GM12892 (cell line): ENCODE measurements at regions not wholly inside any gene's neighbourhood (a gene's known extent, or its start where the extent isn't known, plus 50 kb on each side); places are given as distances from the start of the nearest gene placed in this dataset.

Source experiments
- POLR2A ChIP-seq: IDR thresholded peaks from 2 replicates; pipeline ENCODE4 v1.6.1; 2011; ENCODE audit warnings: low read depth, low read length, control low read depth
- POLR2AphosphoS5 ChIP-seq: IDR thresholded peaks from 2 replicates; pipeline ENCODE4 v1.6.1; 2011; ENCODE audit warnings: low read depth, low read length, control low read depth
- TAF1 ChIP-seq: IDR thresholded peaks from 2 replicates; pipeline ENCODE4 v1.6.1; 2011; ENCODE audit warnings: low read depth, mild to moderate bottlenecking, control low read depth, low read length, borderline replicate concordance

DNA sequence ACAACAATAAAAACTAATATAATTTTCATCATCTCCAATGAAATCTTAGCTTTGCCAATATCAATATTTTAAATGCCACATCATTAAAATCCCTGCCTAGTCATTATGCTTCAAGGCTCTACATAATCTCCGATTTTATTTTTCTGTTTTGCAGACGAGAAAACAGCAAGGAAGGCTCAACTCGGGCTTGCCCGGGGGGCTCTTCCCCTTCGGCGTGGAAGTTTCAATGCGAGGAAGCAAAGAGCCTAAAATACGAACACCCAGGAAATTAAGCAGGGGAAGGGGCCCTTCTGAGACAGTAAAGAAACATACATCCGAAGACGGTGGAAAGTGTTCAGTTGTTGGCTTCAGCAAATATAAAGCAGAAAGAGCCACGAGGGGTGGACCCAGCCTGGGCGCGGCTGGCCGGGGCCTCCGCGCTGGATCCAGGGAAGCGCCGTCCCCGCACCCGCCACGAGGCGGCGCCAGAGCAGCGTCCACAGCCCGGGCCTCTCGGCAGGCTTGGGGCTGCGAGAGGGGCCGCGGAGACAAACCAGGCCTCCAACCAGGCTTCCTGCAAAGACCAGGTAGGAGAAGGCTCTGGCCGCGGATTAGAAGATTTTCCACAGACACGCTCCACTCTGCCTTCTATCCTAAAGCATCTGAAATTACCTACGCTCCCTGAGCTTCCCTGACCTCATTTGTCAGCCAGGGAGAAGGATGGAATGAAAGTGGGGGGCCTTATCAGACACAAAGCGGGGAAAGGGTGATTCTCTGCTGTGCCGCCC lies 77.2 kb downstream of the SERPINA3 start:
- no peak for TF ChIP-seq POLR2A
- no peak for TF ChIP-seq TAF1
- no peak for TF ChIP-seq POLR2AphosphoS5
